Thoracic aorta (tissue), 2 donors: ENCODE measurements at regions not wholly inside any gene's neighbourhood (a gene's known extent, or its start where the extent isn't known, plus 50 kb on each side); places are given as distances from the start of the nearest gene placed in this dataset.

Experiments used
- ATAC-seq: fragments of 150-250 bp; one replicate; pipeline ENCODE4 v1.8.0; 2017; ENCODE audit warnings: low read depth; ENCODE audit not compliant: insufficient number of reproducible peaks, low FRiP score
- DNase-seq: peaks from one replicate; pipeline ENCODE4 v3.0.0-alpha.2; 2020; ENCODE audit warnings: low spot score
- H3K27ac ChIP-seq, 2 donors: fragments of 200-600 bp; sonication (generic); 1 replicate in 1 of 2; 2 replicates in 1 of 2; pipeline ENCODE4 v1.5.1; 2016; ENCODE audit warnings: mild to moderate bottlenecking in 2 of 2, moderate library complexity in 2 of 2
- H3K27me3 ChIP-seq: fragments of 200-600 bp; sonication (generic); replicated peaks from 2 replicates; pipeline ENCODE4 v1.6.0; 2016; ENCODE audit warnings: mild to moderate bottlenecking; ENCODE audit not compliant: insufficient read depth
- H3K36me3 ChIP-seq: fragments of 200-600 bp; sonication (generic); one replicate; pipeline ENCODE4 v1.5.1; 2016
- H3K4me1 ChIP-seq, 2 donors: fragments of 200-600 bp; sonication (generic); 1 replicate in 1 of 2; 2 replicates in 1 of 2; pipeline versions ENCODE4 v1.5.1 to v1.6.0; 2016; ENCODE audit warnings: low read depth in 2 of 2, mild to moderate bottlenecking in 1 of 2; ENCODE audit not compliant: control insufficient read depth in 1 of 2
- H3K4me3 ChIP-seq: fragments of 200-600 bp; sonication (generic); 2 replicates; pipeline ENCODE4 v1.5.1; 2016; ENCODE audit warnings: mild to moderate bottlenecking
- H3K9me3 ChIP-seq: fragments of 200-600 bp; sonication (generic); 2 replicates; pipeline ENCODE4 v1.5.1; 2016
- CTCF ChIP-seq: fragments of 200-600 bp; sonication (generic); IDR thresholded peaks from one replicate; pipeline ENCODE4 v1.5.1; 2019; ENCODE audit warnings: antibody characterized with exemption

DNA sequence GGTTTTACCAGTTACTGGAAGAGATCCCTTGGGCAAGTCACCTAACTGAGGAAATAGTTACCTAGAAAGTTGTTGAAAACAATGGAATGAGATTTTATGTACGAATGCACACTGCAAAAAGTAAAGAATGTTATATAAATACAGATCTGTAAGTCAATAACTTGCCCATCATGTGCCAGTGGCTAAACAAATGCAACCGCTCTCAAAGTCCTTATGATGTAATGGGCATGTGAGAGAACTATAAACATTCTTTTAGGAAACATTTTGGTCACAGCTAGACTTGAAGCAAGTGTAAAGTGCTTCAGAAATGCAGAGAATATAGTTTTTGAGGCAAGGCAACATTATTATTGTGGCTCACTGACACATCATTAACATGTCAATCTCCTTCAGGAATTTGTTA, 1044.5 kb downstream of the TUSC7 start:
- H3K27ac ChIP-seq: no peak overlapping the region
- no peak for TF ChIP-seq CTCF
- no peaks in the 10 kb centered on the region for H3K9me3 ChIP-seq
- H3K4me3 ChIP-seq: no peak overlapping the region
- H3K36me3 ChIP-seq: no peaks in the 10 kb centered on the region
- H3K27me3 ChIP-seq: no peaks in the 10 kb centered on the region
- ATAC-seq (no peak), DNase-seq (no peak)
- no peaks in the 10 kb centered on the region for H3K4me1 ChIP-seq

- H3K27ac ChIP-seq: no peak overlapping the region
- H3K4me1 ChIP-seq: no peaks in the 10 kb centered on the region
- TF ChIP-seq CTCF: no peak
- ATAC-seq (no peak), DNase-seq (no peak)
- no peak overlapping the region for H3K4me3 ChIP-seq
- no peaks in the 10 kb centered on the region for H3K36me3 ChIP-seq
- no peaks in the 10 kb centered on the region for H3K27me3 ChIP-seq
- H3K9me3 ChIP-seq: no peaks in the 10 kb centered on the region
Measured at GRCh38 chr3:117754841-117755240, 1045.3 kb downstream of the TUSC7 start.

DNA sequence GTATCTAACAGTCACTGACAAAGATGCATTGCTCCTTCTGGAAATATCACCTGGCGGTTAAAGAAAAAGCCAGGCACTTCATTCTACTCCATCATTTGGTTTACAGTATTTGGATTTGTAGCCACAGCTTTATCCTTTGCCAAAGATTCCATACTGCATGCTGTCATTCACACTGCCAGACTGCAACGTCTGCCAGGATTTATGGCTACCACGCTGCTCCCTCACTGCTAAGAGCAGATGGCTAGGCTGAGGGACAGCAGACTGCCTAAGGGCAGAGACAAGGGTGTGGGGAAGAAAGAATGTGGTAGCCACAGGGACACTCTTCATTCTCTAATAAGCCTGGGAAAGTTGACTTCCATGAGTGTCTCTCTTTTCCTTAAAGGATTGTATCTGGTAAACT, 1047.0 kb downstream of the TUSC7 start:
- DNase-seq (no peak), ATAC-seq (no peak)
- Histone ChIP-seq H3K36me3 (no peaks in the 10 kb centered on the region), H3K9me3 (no peaks in the 10 kb centered on the region), H3K4me1 (no peaks in the 10 kb centered on the region), H3K4me3 (no peak overlapping the region), H3K27ac (no peak overlapping the region), H3K27me3 (no peaks in the 10 kb centered on the region)
- TF ChIP-seq CTCF: no peak

DNA sequence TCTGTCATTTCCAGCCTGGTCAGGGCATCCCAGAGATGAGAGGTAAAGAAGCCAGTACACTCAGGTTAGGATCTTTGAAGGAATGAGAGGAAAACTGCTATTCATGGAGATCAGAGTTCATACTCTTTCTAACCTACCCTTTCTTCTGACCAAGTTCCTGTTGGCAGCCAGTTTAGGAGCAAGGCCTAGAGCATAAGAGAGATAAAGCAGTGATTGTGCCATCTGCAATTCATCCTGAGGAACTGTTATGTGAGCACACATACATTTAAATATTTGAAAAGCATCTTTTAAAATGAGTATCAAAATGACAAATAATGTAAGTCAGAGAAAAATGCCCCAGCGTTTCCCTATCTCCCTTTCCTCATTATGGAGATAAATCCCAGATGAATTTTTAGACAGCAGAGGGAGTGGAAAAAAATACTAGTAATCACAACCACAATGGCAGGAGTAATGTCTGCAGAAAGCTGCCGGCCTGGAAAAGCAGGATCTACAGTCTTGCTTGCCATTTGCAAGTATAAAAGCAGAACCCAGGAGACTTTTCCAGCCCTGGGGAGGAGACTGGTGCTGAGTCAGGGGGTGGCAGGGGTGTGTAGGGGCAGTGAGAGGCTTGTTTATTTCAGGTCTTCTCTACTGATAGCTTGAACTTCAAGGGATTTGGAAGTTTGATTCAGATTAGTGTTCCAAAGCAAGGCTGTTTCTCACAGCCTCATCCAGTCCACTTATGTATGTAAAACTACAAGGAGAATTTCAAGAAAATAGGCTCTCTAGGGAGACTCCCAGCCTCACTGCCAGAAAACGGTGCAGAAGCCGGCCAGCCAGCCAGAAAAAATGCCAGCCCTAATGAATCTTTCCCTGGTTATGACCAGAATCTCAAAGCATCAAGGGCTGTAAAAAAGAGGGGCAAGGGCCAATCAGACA, 1052.4 kb downstream of the TUSC7 start:
- Histone ChIP-seq H3K27ac (no peak overlapping the region), H3K4me3 (no peak overlapping the region), H3K4me1 (no peaks in the 10 kb centered on the region), H3K9me3 (no peaks in the 10 kb centered on the region), H3K36me3 (no peaks in the 10 kb centered on the region), H3K27me3 (no peaks in the 10 kb centered on the region)
- DNase-seq (no peak), ATAC-seq (no peak)
- TF ChIP-seq CTCF: no peak

- Histone ChIP-seq H3K9me3 (no peaks in the 10 kb centered on the region), H3K27me3 (no peaks in the 10 kb centered on the region), H3K4me1 (no peaks in the 10 kb centered on the region), H3K27ac (no peak overlapping the region), H3K36me3 (no peaks in the 10 kb centered on the region), H3K4me3 (no peak overlapping the region)
- TF ChIP-seq CTCF: no peak
- ATAC-seq (no peak), DNase-seq (no peak)
Measured at GRCh38 chr3:117762621-117763037, 1053.0 kb downstream of the TUSC7 start.
